Fibroblast of skin of left quadriceps (primary cell): ENCODE measurements at regions not wholly inside any gene's neighbourhood (a gene's known extent, or its start where the extent isn't known, plus 50 kb on each side); places are given as distances from the start of the nearest gene placed in this dataset.

Experiments used
- DNase-seq, 2 experiments: peaks; one replicate each; pipeline ENCODE4 v3.0.0-alpha.2; 2013; ENCODE audit warnings: low read depth in 2 of 2

DNA sequence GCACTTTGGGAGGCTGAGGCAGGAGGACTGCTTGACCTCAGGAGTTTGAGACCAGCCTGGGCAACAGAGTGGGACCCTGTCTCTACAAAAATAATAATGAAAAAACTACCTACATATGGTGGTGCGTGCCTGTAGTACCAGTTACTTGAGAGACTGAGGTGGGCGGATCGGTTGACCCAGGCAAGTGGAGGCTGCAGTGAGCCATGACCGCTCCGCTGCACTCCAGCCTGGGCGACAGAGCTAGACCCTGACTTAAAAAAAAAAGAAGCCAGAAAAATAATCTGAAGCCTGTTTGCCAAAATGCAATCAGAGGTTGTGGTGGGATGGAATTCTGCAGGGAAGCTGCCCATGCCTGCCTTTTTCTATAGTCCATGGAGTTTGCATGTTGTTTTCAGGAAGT lies 50.4 kb upstream of the GGTA1 start:
- no peak for DNase-seq

DNA sequence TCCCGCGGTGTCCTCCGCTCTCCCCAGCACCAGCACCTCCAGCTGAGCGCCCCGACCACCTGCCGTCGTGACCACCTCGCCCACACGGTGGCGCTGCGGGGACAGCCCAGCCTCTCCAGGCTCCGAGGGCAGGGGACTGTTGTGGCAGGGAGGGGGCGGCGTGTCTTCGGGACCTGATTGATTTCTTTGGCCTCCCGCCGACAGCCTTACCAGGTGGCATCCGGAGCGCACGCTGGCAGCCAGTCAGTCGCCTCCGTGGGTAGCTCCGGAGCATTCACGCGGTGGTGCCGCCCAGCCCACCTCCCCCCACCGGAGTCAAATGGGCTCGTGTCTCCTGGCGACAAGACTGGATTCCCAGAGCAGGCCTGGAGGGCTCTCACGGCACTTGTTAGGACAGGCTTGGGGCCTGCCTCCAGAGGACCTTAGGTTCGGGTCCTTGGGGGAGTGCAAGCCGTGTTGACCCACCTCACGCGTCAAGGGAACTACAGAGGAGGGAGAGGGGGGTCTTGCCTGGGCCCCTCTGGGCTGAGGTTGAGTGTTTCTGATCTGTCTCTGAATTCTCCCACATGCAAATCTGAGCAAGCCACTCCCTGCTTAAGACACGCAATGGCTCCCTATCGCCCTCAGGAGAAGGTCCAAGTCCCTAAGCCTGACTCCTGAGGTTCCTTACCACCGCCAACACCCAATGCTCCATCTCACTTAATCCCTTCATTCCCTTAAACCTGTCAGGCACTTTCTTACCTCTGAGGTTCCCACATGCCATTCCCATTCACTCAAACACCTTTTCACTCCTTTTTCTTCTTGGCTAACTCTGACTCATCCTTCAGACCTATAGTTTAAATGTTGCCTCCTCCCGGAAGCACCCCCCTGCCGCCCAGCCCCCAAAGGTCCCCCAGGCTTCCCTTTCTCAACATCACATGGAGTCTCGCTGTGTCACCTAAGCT lies 51.2 kb upstream of the GGTA1 start:
- DNase-seq, result peak; percentile 27 to 31

DNA sequence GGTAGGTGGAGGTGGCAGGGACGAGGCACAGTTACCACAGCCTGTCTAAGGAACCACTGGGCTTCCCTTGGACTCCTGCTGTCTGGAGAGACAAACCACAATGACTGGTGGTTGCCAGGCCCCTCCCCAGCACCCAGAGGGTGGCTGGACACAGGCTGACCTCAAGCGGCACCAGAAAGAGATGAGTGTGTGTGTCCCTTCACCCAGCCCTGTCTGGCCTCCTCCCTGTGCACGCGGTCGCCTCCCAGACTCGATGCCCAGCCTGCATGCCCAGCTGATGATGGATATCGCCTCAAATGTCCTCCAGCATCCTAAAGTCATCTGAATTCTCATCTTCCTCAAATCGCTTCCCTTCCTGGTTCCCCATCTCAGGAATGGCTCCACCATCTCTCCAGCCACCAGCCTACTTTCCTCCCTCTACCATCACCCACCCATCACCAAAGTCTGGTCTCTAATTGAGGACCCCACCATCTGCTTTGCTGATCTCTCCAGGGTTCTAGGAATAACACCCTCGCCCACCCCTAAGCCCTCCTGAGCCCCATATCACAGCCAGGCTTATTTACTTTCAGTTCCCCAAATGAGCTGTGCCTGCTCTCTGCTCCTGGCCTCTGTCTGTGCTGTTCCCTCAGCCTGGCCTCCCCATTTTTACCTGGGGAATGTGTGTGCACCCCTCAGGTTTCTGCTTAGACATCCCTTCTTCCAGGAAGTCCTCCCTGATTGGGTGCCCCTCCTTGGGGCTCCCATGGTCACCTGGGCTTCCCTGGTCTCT lies 52.5 kb upstream of the GGTA1 start:
- DNase-seq, result no peak

DNA sequence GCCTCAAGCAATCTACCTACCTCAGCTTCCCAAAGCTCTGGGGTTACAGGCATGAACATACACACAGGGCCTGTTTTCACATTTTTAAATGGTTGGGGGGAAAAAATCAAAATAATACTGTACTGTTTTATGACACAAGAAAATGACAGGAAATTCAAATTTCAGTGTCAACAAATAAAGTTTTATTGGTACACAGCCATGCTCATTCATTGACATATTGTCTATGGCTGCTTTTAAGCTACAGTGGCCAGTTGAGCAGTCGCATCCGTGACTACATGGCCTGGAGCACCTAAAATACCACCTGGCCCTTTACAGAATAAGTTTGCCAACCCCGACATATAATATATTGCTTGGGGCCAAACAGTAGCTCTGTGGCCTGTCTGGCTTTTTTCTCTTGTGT lies 56.4 kb upstream of the GGTA1 start:
- DNase-seq, result no peak

DNA sequence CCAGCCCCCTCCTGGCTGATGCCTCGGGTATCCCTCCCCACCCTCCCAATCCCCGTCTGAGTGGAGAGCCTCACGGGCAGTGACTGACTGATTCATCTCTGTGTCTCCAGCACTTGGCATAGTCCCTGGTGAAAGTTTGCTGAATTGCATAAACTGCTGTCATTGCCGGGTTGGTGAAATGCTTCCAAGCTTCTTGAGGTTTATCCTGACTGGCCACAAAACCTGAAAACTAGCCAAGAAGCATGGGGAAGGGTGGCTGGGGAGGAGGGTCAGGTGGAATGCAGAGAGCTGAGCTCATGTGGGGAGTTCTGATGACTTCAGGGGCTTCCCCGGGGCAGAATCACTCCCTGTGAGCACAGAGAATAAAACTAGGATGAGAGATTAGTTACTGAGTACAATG lies 56.9 kb upstream of the GGTA1 start:
- DNase-seq, result peak; percentile 95 to 96

DNA sequence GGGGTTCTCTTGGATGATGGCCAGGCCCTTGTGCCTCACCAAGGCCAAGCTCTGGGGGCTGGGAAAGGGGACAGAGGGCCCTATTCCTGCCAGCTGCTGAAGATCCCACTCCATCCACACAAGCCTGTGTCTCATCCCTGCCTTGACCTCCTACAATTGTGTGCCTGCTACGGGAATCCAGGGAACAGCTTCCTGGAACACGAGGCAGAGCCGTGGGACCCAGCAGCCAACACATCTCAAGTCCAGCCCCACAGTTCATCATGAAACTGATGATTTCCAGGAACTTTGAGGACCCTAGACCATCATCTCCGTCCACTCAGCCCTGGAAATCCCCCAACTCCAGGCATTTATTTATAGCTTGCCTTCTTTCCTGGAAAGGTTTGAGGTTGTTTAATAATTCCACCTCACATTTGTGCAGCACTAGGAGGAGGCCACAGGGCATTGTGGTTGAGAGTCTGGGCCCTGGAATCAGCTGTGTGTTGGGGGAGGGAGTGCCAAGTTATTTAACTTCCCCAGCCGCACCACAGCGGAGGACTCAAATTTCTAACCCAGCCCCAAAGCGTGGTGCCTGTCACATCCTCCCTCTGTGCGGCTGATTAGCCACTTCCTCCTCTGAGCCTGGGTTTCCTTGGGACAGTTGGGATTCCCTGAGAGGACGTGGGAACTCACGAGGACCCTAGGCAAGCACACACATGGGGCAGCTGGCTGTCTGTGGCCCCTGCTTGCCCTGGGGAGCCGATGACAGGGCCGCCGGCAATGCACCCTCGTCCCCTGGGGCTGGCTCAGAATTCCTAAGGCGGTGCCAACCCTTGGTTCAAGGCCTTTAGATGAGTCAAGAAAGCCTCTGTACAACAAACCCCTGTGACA lies 58.2 kb upstream of the GGTA1 start:
- peak; percentile 78 to 80 for DNase-seq

DNA sequence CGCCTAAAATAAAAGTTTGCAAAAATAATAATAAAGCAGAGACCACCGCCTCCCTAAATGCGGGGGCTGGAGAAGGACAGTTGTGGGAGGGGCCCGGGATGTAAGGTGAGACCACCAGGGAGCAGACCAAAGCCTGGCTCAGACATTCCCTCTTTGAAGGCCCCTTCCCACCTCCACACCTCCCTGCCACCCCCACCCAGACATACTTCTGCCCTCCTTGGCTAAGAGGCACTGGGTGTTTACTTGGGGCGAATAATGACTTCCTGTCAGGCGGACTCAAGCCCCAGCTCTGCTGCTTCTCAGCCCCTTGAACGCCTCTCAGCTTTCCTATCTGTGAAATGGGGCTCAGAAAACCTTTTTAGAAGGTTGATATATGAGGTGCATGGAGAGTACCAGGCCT lies 58.8 kb upstream of the GGTA1 start:
- no peak for DNase-seq

DNA sequence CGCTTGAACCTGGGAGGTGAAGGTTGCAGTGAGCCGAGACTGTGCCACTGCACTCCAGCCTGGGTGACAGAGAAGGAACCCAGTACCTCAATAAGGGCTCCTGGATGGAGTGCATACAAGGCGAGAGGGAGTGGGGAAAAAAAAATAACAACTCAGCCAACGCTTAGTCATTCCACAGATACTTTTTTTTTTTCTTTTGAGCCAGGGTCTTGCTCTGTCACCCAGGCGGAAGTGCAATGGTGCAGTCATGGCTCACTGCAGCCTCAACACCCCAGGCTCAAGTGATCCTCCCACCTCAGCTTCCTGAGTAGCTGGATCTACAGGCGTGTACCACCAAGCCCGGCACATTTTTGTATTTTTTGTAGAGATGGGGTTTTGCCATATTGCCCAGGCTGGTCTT lies 59.5 kb upstream of the GGTA1 start:
- DNase-seq, result no peak

DNA sequence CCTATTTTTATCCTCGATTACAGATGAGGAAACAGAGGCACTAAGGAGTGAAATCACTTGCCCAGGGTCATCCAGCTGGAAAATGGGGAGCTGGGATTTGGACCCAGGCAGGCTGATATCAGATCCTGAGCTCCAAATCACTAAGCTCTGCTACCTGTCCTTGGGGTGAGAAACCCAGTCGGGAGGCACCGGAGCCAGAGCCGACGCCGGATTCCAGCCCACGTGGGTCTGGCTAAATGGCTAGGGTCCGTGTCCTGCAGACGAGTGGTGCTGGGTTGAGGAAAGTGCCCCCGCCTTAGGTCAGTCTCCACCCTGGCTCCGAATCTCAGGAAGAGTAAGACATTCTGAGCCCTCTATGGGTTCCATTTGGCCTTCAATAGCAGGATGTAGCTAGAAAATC lies 61.3 kb upstream of the GGTA1 start:
- no peak for DNase-seq

DNA sequence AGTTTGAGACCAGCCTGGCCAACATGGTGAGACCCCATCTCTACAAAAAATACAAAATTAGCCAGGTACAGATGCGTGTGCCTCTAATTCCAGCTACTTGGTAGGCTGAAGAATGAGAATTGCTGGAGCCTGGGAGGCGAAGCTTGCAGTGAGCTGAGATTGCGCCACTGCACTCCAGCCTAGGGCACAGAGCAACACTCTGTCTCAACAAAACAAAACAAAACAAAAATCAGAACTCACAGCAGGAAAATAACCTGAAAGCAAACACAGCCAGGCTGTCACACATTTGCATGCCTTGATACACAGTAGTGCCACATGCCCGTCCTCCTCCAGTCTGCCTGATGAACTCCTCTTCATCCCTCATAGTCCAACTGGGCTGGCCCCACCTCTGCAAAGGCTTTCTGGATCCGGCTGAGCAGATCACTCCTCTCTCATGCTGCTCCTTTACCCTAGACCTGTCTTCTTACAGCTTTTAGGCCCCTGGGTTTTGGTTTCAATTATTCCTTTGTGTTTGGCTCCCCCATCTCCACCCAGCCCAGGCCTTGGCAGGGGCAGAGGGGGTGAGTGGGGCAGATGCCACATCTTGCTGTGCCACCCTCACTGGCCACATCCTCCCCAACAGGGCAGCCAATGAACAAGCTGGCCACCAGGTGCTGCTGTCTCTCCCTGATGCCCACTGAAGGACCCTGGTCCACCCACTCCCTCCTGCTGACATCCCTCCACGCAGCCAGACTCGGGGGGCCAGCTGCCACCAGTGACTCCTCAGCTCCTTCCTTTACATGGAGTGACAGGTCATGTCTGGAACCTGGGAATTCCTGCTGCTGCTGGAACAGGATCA lies 62.0 kb upstream of the GGTA1 start:
- DNase-seq, result no peak

DNA sequence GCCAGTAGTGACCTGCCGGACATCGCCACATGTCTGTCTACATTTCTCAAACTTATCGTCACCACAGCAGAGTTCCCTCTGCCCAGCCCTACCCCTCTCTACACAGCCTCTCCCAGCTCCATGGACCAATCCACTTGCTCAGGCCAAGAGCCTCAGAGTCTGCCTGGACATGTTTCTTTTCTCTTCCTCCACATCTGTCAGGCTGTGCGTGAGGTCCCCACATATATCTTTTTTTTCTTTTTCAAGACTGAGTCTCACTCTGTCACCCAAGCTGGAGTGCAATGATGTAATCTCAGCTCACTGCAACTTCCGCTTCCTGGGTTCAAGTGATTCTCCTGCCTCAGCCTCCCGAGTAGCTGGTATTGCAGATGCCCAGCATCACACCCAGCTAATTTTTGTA lies 62.7 kb upstream of the GGTA1 start:
- DNase-seq, result no peak

DNA sequence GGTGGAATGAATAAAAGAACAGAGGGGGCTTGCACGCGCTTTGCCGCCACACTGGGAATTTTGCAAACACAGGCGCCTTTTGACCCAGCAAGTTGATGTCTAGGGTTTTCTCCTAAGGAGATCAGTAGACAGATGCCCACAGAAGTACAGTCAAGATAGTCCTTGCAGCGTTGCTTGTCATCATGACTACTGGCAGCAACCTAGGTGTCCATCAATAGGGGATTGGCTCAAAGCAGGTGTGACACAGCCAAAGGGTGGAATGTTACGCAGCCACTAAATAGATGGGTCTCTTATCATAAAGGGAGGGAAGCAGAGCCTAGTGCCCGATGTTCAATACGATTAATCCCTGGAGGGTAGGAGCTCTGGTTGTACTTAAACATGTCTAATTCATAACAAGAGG lies 63.8 kb upstream of the GGTA1 start:
- no peak for DNase-seq

DNA sequence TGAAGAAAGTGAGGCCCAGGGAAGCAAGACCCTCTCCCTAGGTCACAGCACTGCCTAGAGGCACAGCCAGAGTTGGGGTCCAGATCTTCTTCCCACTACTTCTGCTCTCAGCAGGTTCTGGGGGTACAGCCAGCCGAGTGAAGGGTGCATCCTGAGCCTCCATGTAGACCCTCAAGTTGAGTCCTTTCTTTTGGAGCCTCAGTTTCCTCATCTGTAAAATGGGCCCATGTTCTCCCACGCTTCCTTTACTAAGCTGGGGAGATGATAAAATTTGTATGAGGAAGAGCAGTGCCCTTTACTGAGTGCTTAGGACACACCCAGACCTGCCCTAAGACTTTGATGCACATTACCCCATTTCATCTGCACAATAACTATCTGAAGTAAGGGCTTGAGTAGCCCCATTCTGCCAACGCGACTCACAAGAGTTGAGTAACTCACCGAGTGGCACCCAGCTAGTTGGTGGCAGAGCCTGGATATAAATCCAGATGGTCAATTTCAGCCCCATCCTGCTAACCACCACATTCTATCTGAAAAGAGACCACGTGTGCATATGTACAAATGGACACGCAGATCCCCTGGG lies 64.3 kb upstream of the GGTA1 start:
- DNase-seq, result no peak

DNA sequence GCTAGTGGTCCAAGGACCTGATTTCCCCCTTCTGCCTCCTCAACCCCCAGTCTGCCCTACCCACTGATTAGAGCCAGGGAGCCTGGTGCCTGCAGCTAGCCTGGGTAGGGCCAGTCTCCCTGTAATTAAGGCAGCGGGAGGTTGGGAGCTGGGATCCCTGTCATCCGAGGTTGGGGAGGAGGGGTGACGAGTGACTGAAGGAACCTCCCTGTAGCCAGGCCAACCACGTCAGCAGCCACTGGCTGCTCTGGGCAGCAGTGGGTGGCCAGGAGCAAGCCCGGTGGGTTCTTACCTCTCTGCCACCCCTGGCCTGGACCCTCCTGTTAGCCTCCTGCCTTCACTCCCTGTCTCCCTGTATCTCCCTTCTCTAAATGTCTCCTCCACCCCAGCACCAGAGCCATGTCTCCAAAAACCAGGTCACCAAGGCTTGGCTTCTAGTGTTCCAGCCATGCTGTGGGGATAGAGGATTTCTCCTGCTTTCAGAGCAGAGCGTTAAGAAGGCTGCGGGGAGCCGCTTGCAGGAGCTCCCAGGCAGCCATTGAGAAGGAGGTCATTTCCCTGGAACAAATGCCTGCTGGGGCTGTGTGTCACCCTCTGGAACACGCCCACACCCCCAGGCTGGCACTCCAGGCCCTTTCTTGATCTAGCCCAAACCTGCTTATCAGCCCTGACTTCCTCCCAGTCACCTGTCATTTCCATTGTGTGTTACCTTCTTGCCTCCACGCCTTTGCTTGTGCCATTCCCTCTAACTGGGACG lies 65.0 kb upstream of the GGTA1 start:
- DNase-seq, result no peak

DNA sequence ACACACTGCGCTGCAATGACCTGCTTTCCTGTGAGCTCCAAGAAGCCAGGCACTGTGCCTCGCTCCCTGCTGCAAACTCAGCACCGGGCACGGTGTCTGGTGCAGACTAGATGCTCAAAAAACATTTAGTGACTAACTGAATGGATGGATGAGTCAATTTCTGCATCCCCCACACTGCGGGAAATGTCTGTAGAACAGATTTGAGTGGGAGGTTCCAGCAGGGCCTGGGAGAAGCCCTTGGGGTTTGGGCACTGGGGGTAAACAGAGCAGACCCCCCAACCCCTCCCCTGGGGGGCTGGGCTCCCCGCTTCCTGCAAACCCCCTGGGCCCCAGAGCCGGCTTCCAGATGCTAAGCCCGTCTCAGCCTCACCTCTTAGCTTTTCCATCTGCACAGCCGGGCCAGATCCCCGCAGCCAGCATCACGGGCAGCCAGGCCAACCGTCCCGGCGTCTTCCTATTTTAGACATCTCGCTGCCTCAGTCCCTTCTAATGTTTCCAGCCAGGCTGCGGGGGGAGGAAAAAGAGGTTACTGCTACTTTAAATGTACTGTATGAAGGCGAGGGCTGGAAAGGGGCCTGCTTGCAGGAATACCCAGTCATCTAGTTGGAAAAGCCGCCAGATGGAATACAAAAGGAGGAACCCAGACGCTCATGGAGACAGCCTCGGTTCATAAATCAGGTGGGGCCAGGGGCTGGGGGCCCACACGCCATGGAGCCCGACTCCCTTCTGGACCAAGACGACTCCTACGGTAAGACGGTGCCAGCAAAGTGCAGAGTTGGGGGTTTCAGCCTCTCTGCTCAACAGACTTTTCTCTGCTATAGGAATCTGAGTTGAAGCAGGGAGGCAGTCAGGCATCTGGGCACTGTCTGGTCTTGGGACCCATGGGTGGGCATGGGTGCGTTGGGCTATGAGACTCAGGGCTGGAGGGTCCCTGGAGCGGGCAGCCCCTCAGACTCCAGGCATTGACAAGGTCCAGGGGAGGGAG lies 67.1 kb upstream of the GGTA1 start:
- peak; percentile 44 for DNase-seq

DNA sequence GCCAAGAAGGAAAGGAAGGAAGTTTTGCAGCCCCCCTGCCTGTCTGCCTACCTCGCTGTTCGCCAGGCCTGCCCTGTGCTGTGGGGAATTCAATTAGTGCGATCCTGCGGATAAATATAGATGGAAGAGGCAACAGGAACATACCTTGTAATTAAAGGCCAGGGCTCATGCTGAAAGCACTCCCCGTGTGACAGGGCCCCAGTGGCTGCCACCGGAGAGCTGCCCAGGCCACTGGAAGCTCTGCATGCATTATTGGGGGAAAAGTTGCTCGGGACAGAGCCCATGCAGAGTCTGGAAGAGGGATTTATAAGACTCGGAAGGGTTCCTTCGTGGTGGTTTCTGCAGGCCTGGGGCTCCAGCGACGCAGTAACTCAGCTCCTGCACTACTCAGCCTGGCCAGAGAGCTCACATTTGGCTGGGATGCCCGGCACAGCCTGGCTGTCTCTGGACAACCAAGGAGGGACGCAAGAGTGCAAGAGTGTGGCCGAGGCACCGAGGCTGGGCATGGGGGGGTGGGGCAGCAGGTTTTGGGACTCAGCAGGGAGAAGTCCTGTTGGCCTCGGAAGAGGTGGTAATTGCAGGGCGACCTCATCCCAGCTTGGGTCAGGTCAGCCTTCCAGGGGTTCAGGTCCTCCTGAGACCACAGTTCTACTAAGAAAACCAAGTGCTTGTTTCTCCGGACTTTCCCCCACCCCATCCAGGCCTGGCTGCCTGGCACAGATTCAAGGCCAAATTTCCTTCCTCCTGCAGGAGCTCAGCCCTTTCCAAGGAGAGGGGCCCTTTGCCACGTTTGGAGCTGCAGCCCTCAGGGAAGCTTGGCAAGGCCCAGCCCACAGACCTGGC lies 68.1 kb upstream of the GGTA1 start:
- DNase-seq, result no peak

DNA sequence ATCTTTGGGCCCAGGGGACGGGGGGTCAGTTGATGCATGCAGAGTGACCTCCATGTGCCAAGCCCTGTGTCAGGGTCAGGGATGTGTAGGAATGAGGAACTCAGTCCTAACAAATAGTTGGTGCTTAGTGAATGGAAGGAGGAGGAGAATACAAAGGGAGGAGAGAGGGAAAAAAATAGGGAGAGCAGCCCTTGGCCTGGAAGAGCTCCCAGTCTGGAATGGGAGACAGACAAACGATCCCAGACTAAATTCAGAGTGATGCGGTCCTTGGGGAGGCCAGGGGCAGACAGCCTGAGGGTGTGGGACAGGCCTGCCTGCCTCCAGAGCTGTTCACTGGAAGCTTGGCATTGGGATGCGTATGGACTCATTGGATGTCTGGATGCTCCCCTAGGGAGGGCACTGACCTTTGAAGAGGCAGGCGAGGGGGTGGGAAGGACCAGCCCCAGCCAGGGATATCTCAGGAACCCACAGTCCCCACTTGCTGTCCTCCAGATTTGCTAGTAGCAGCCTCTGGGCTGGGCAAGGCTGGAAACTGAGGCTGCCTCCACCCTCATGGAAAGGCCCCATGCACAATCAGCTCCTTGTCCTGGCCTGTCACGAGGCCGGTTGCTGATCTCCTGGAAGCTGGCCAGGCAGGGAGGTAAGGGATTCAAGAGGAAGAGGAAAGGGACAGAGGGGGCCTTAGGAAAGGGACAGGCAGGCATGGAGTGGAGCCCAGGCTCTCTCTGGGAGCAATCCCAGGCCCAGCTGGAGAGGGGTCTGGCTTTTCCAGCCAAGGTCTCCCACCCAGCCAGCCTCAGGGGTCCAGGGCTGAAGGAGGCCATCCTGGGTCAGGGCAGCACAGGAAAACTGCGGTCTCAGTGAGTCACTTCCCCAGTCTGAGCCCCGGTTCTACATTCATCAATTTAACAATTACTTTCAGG lies 69.0 kb upstream of the GGTA1 start:
- DNase-seq, result no peak
